RWPE2 (cell line): ENCODE measurements at regions not wholly inside any gene's neighbourhood (a gene's known extent, or its start where the extent isn't known, plus 50 kb on each side); places are given as distances from the start of the nearest gene placed in this dataset.

Experiments
- ATAC-seq: fragments of 200-7000 bp; cut with Tn5 transposase; 3 replicates; pipeline ENCODE4 v1.9.1; 2021; ENCODE audit warnings: low read depth
- DNase-seq: peaks from one replicate; pipeline ENCODE4 v3.0.0-alpha.2; 2020; ENCODE audit warnings: low spot score
- H3K27ac ChIP-seq: fragments of 450-650 bp; 2 replicates; pipeline ENCODE4 v1.5.1; 2017; ENCODE audit warnings: mild to moderate bottlenecking; ENCODE audit not compliant: poor library complexity, severe bottlenecking
- H3K27me3 ChIP-seq: fragments of 250-450 bp; sonication (Bioruptor Pico); 2 replicates; pipeline ENCODE4 v1.5.1; 2021; ENCODE audit warnings: mild to moderate bottlenecking, moderate library complexity; ENCODE audit not compliant: insufficient read depth, poor library complexity, severe bottlenecking
- H3K36me3 ChIP-seq: fragments of 250-450 bp; sonication (Bioruptor Pico); 2 replicates; pipeline ENCODE4 v1.5.1; 2020; ENCODE audit warnings: low read depth, mild to moderate bottlenecking, moderate library complexity
- H3K4me1 ChIP-seq: fragments of 250-450 bp; sonication (Bioruptor Pico); 2 replicates; pipeline ENCODE4 v1.5.1; 2021; ENCODE audit warnings: mild to moderate bottlenecking, moderate library complexity; ENCODE audit not compliant: insufficient read depth, poor library complexity, severe bottlenecking
- H3K4me3 ChIP-seq: fragments of 250-450 bp; sonication (Bioruptor Pico); 2 replicates; pipeline ENCODE4 v1.5.1; 2021; ENCODE audit warnings: mild to moderate bottlenecking, moderate library complexity; ENCODE audit not compliant: severe bottlenecking
- H3K9me3 ChIP-seq: fragments of 250-450 bp; sonication (Bioruptor Pico); 2 replicates; pipeline ENCODE4 v1.5.1; 2021; ENCODE audit warnings: mild to moderate bottlenecking, moderate library complexity; ENCODE audit not compliant: severe bottlenecking
- CTCF ChIP-seq: fragments of 450-650 bp; IDR thresholded peaks from one replicate; pipeline ENCODE4 v1.5.1; 2017; ENCODE audit warnings: mild to moderate bottlenecking, moderate library complexity; ENCODE audit not compliant: poor library complexity, severe bottlenecking

GRCh38 chr10:106520698-106521097 lies 643.8 kb downstream of the SORCS1 start:
- Histone ChIP-seq H3K27me3 (no peaks in the 10 kb centered on the region), H3K36me3 (no peaks in the 10 kb centered on the region), H3K27ac (no peak overlapping the region), H3K4me3 (no peak overlapping the region), H3K4me1 (no peaks in the 10 kb centered on the region), H3K9me3 (no peaks in the 10 kb centered on the region)
- DNase-seq (no peak), ATAC-seq (no peak)
- TF ChIP-seq CTCF, result no peak

- no peak overlapping the region for H3K27ac ChIP-seq
- no peaks in the 10 kb centered on the region for H3K36me3 ChIP-seq
- peaks cover 6% of the 10 kb centered on the region for H3K4me1 ChIP-seq
- TF ChIP-seq CTCF, result no peak
- DNase-seq, result no peak
- H3K27me3 ChIP-seq, result no peaks in the 10 kb centered on the region
- no peaks in the 10 kb centered on the region for H3K9me3 ChIP-seq
- no peak overlapping the region for H3K4me3 ChIP-seq
- no peak for ATAC-seq
Observed at GRCh38 chr10:106519376-106520030, 645.0 kb downstream of the SORCS1 start.

GRCh38 chr10:106515206-106515790 lies 649.2 kb downstream of the SORCS1 start:
- no peak for DNase-seq
- H3K9me3 ChIP-seq, result no peaks in the 10 kb centered on the region
- no peak overlapping the region for H3K27ac ChIP-seq
- no peaks in the 10 kb centered on the region for H3K27me3 ChIP-seq
- H3K4me1 ChIP-seq, result peaks cover 15% of the 10 kb centered on the region
- no peak for TF ChIP-seq CTCF
- ATAC-seq, result no peak
- no peaks in the 10 kb centered on the region for H3K36me3 ChIP-seq
- H3K4me3 ChIP-seq, result no peak overlapping the region

- H3K36me3 ChIP-seq, result no peaks in the 10 kb centered on the region
- TF ChIP-seq CTCF, result no peak
- H3K4me1 ChIP-seq, result peaks cover 23% of the 10 kb centered on the region
- no peaks in the 10 kb centered on the region for H3K9me3 ChIP-seq
- DNase-seq, result no peak
- no peaks in the 10 kb centered on the region for H3K27me3 ChIP-seq
- peak; percentile 64 for ATAC-seq
- H3K27ac ChIP-seq, result peak overlapping the region; percentile 29
- H3K4me3 ChIP-seq, result no peak overlapping the region
Observed at GRCh38 chr10:106513352-106513771, 651.1 kb downstream of the SORCS1 start.

GRCh38 chr10:106511917-106512316 lies 652.6 kb downstream of the SORCS1 start:
- Histone ChIP-seq H3K27ac (no peak overlapping the region), H3K9me3 (no peaks in the 10 kb centered on the region), H3K4me3 (no peak overlapping the region), H3K27me3 (no peaks in the 10 kb centered on the region), H3K36me3 (no peaks in the 10 kb centered on the region), H3K4me1 (peaks cover 31% of the 10 kb centered on the region)
- no peak for DNase-seq
- ATAC-seq, result no peak
- no peak for TF ChIP-seq CTCF
